B cell (primary cell): ENCODE measurements at regions not wholly inside any gene's neighbourhood (a gene's known extent, or its start where the extent isn't known, plus 50 kb on each side); places are given as distances from the start of the nearest gene placed in this dataset.
"Not testable (repeated sequence)": the region's sequence is repeated elsewhere in the genome, so short reads cannot be mapped to it uniquely, and the experiment has no call there.

Source experiments
- EZH2 ChIP-seq: IDR thresholded peaks from 2 replicates; pipeline ENCODE4 v1.6.1; 2012; ENCODE audit warnings: borderline replicate concordance, low read depth, mild to moderate bottlenecking, moderate library complexity, low read length; ENCODE audit not compliant: insufficient read depth, poor library complexity, severe bottlenecking
- TF ChIP-seq, protein P1 (sequence below): fragments of 200-600 bp; IDR thresholded peaks from one replicate; pipeline ENCODE4 v1.8.0; 2022; ENCODE audit warnings: antibody characterized with exemption, mild to moderate bottlenecking

DNA sequence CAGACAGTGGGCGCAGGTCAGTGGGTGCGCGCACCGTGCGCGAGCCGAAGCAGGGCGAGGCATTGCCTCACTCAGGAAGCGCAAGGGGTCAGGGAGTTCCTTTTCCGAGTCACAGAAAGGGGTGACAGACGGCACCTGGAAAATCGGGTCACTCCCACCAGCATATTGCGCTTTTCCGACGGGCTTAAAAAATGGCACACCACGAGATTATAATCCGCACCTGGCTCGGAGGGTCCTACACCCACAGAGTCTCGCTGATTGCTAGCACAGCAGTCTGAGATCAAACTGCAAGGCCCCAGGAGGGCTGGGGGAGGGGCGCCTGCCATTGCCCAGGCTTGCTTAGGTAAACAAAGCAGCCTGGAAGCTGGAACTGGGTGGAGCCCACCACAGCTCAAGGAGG is 372.2 kb downstream of the NKX6-1 start:
- TF ChIP-seq, protein P1, sequence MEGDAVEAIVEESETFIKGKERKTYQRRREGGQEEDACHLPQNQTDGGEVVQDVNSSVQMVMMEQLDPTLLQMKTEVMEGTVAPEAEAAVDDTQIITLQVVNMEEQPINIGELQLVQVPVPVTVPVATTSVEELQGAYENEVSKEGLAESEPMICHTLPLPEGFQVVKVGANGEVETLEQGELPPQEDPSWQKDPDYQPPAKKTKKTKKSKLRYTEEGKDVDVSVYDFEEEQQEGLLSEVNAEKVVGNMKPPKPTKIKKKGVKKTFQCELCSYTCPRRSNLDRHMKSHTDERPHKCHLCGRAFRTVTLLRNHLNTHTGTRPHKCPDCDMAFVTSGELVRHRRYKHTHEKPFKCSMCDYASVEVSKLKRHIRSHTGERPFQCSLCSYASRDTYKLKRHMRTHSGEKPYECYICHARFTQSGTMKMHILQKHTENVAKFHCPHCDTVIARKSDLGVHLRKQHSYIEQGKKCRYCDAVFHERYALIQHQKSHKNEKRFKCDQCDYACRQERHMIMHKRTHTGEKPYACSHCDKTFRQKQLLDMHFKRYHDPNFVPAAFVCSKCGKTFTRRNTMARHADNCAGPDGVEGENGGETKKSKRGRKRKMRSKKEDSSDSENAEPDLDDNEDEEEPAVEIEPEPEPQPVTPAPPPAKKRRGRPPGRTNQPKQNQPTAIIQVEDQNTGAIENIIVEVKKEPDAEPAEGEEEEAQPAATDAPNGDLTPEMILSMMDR: not testable (repeated sequence)
- not testable (repeated sequence) for TF ChIP-seq EZH2
